SK-MEL-5 (cell line): ENCODE measurements at regions not wholly inside any gene's neighbourhood (a gene's known extent, or its start where the extent isn't known, plus 50 kb on each side); places are given as distances from the start of the nearest gene placed in this dataset.
"Not testable (repeated sequence)": the region's sequence is repeated elsewhere in the genome, so short reads cannot be mapped to it uniquely, and the experiment has no call there.

Source experiments
- DNase-seq: peaks from one replicate; pipeline ENCODE4 v3.0.0-alpha.2; 2016; ENCODE audit warnings: low read depth, low spot score
- in situ Hi-C: cut with HindIII; loops from 2 replicates; pipeline ENCODE4 v1.10.0; 2016; ENCODE audit warnings: low sequenced_read_pairs, high pct_unique_total_duplicates, low pct_unique_long_range_greater_than_20kb

DNA sequence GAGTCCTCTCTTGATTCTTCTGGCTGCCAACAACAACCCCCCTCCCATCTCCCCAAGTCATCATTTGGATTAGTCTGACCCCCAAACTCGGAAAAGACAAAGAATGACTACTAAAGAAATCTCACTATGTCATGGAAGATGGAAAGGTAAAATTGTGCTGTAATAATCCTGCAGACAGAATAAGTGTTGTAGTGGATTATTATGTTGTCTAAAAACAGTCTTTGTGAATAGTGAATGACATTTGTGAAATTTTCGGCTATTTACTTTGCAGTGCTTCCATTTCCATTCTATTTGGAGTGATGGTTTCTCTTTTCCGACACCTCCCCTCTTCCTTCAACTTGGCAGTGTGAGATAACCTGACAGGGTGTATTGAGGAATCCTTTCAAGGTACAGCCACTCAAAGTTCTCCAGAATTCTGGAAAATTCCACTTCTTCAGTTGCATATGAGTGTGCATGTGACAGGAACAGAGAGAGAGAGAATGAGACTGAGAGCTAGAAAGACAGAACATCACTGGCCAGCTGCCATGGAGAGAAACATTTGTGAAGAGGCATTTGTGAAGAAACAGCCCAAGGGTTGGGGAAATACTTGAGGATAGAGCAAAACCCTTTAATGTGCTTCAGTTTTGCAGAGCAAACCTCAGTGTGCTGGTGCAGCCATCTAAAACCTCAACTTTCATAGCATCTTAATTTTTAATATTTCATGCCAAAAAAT lies 141.9 kb upstream of the DLX2 start:
- DNase-seq = peak; percentile 38
- in situ Hi-C loops = no loop called here

DNA sequence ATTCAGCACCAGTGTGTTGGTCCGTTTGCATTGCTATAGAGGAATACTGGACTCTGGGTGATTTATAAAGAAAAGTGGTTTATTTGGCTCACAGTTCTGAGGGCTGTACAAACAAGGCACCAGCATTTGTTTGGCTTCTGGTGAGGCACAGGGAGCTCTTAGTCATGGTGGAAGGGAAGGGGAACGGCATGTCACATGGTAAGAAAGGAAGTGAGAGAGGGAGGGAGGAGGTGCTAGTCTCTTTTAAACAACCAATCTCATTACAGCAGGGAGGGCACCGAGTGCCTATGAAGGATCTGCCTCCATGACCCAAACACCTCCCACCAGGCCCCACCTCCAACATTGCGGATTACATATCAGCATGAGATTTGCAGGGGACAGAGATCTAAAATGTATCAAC lies 143.9 kb upstream of the DLX2 start:
- in situ Hi-C loops = no loop called here
- no peak for DNase-seq

DNA sequence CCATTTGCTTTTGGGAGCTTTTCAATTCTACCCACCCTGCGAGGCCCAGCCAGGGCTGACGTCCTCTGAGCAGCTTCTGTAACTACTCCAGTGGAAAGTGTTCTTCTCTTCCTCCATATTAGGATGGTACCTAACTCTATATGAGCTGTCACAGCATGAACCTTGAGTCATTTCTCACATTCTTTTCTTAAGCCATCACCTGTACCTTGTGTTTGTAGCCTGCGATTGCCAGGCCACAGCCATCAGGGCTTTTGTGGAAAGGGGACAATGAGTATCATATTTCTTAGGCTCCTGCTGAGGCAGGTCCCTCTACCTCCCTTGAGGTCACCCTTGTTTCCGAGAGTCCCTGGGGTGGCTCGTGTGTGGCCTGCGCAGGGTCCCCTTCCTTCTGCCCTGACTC lies 144.5 kb upstream of the DLX2 start:
- in situ Hi-C loops = no loop called here
- no peak for DNase-seq

DNA sequence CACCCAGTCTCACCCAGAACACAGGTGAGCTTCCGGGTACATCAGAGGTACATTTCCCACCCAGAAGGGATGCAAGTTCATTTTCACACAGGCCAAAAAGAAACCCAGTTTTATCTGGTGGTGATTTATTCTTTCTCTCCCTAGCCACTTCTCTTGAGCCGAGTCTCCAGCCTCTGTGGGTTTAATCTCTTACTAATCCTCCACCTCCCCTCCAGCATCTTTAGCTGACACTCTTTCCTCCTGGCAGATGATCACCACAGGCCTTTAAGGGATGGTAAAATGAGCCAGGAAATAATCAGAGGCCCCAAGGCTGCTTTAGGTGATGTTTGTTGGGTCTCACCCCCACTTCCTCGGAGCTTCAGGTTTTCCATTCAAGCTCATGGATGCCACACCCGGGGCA lies 145.7 kb upstream of the DLX2 start:
- in situ Hi-C loops = no loop called here
- DNase-seq = no peak

DNA sequence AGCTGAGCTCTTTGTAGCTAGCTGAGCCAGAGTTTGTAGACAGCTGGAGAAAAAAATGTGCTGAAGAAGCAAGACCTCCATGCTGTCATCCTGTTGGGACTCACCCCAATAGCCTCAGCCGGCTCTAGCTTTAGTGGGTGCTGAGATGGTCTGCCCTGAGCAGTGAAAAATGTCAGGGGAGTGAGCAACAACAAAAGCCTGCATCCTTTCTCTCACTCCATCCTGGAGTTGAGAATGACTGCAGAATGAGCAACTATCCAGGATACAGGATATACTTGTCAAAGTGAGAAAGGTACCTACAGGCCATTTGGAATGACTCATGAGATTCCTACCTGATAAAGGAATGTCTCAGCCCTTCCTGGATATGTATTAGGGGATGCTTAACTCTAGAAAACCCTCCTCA lies 146.1 kb upstream of the DLX2 start:
- no peak for DNase-seq
- in situ Hi-C loops = no loop called here

DNA sequence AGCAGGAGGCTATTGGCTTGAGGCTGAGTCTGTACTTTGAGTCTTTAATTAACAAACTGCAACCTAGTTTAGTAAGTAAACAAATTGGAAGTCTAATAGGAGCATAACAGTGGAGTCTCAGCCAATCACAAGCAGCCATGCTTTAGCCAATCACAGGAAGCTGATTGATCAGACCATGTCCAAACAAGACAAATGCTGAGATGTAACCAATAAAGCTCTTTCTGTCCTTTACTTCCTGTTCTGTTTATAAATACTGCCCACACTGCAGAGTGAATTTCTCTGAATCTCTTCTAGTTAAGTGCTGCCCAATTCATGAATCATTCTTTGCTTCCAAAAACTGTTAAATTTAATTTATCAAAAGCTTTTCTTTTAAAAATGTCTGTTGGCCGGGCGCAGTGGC lies 146.6 kb upstream of the DLX2 start:
- DNase-seq = no peak
- in situ Hi-C loops = no loop called here

DNA sequence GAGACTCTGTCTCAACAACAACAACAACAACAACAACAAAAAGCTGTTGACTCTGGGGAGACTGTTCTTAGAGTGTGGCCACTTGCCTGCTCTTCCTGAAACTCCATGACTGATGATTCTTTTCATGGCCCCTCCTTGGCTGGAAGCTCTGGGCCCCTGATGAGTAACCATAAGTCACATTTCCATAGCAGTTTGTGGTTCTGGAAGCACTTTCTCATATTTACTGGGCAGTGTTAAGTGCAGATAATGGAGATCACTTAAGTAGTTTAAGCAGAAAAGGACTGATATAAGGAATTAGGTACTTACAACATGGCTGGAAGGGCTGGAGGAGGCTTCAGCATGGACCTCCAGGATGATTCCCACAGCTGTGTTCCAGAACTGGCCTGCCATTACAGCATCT lies 147.3 kb upstream of the DLX2 start:
- no peak for DNase-seq

DNA sequence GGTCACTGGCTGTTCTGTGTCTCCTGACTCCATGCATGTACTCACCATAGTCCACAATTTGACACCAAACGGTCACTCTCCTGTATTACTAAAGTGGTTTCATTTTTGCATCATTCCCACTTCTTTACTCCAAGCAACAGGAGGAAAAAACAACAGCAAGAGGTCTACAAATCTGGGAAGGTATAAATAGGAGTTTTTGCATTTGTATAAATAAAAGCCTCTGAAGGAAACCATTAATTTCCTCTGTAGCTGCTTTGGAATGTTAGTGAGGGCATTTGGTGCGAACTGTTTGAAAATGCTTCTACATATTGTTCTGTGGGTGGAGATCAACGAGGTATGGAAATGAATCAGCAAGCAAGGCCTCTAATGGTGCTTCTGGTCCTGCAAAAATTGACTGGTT lies 148.5 kb upstream of the DLX2 start:
- no peak for DNase-seq
- in situ Hi-C loops = no loop called here

More for the DNA sequence above, 147.3 kb upstream of the DLX2 start:
- in situ Hi-C loops = no loop called here

DNA sequence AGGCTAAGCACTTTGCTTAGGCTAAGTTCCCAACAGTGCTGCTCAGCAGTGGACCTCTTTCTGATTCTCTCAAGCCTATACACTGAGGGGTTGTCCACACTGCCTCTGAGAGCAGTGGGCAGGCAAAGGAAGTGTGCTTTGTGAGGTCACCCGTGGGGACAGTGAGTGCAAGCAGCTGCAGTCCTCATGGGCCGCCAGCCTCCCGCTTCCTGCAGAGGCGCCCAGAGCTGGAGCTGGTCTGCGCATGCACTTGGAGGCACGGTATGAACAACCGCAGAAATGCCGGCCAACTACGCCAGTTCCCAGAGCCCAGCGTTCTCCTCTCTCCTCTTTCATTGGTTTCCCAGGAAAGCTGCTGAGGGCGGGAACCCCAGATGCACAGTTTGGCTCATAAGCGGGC lies 149.5 kb upstream of the DLX2 start:
- in situ Hi-C loops = no loop called here
- no peak for DNase-seq

DNA sequence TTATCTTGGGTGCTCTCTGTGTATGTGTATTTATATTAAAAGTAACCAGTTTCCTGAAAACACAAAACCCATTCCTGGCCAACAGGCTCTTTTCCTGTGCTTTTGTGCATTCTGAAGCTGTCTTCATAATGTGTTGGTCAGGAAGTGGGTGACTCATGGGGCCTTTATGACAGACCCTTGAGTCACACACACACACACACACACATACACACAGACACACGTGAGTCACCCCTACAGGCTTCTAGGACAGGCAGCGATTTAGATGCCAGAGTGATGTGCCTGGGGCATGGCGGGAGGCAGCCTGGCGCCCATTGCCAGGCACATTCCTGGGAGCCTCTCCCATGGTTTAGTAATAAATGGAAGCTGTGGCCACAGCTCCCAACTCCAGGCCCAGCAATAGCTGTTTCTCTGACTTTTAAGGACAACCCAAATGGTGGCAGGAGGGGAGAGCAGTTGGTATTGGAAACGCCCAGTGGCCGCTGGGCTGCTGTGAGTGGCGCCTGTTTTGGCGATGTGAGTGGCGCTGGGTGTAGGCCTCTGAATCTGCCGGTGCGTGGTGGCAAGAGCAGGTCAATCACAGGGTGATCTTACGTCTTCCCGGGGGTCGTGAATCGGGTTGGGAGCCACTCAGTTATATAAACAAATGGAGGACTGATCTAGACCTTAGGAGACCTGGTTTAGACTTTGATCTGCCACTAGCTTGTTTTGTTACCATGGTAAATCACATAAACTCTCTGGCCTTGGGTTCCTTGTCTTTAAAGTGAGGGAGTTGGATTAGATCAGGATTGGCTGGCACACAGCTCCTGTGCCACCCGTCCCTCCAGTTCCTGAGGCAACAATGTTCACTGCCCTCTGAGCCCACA lies 150.7 kb upstream of the DLX2 start:
- DNase-seq = peak; percentile 71

DNA sequence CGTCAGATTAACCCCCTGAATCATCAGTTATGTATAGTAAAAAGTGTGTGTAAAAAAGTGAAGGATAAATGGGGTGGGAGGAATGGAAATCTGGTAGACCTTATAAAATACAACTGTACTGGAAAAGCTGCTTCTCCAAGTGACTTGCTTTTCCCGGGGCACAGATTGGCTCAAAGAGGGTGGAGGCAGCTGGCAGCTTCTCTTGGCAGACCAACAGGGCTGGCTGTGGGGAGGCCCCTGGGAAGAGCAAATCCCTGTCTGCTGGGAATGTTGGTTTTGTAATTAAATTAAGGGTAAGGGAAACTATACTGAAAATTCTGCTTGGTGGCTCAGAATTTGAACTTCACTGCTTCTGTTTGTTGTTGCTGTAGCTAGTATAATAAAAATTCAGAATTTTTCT lies 154.2 kb upstream of the DLX2 start:
- in situ Hi-C loops = no loop called here
- no peak for DNase-seq

More for the DNA sequence above, 150.7 kb upstream of the DLX2 start:
- in situ Hi-C loops = no loop called here

DNA sequence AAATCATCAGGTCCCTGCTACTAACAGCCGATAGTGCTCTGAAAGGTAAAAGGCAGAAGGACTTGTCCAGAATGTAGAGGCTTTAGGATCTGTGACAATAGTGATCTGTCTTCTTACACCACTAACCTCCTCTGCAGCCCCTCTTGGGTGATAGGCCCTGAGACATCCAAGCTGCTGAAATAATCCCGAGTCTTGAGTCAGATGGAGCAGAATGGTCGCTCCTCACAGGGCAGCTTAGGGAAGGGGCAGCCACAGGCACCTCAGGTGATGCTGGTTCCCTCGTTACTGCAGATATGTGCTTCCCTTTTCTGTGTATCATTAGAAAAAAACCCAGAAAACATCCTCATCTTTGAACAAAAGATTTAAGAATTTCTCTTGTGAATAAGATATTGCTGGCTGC lies 157.1 kb upstream of the DLX2 start:
- in situ Hi-C loops = no loop called here
- no peak for DNase-seq

DNA sequence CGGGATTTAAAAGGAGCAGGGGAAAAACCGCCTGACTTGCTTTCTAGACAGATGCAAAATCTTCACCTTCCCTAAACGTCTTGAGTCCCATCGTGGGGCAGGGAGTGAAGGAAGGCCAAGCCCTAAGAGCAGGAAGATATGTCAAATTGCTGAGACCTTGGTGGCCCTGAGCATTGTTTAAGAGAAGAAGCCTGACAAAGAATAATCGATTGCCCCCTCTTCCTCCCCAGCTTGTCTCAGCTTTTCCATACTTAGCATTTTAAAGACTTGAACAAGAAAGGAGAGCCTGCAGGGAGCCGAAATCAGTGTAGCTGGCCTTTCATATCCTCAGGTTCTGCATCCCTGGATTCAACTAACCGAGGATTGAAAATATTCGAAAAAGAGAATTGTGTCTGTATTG lies 157.6 kb upstream of the DLX2 start:
- in situ Hi-C loops = no loop called here

DNA sequence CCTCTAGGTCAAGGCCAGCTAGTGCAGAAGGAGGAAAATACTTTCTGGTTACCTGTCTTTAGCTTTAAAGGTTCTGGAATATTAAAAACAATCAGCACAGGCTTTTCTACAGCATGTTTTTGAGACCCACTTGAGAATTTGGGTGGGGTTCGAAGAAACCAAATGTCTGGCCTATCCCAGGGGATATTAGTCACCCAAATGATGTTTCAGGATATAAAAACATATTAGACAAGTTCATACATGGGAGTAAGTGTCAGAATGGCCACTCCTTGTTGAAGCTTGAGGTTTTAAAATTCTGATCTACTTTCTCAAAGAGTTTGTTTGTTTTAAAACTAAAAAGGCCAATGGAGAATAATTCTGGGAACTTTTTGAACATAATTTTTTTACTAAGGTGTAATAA lies 158.6 kb upstream of the DLX2 start:
- no peak for DNase-seq
- in situ Hi-C loops = no loop called here

More for the DNA sequence above, 157.6 kb upstream of the DLX2 start:
- DNase-seq = no peak

DNA sequence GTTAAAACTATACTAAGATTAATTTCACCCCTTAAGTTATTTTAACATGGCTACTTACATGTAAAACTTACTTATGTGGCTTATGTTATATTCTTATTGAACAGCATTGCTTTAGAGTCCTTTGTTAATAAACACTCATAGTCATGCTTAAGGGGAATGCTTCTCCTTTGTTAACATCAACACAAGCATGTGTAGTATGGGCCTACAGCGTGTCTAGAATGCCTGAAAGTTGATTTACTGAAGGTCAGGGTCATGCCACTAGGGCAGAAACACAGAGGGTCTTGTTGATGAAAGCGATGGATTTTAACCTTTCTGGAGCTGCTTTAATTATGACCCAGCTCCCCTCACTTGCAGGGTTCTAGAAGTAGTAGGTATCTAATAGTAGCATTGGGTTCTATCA lies 159.8 kb upstream of the DLX2 start:
- no peak for DNase-seq
- in situ Hi-C loops = no loop called here

DNA sequence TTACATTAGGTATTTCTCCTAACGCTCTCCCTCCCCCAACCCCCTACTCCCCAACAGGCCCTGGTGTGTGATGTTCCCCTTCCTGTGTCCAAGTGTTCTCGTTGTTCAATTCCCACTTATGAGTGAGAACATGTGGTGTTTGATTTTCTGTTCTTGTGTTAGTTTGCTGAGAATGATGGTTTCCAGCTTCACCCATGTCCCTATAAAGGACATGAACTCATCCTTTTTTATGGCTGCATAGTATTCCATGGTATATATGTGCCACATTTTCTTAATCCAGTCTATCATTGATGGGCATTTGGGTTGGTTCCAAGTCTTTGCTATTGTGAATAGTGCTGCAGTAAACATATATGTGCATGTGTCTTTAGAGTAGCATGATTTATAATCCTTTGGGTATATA lies 162.1 kb upstream of the DLX2 start:
- DNase-seq, in situ Hi-C loops: not testable (repeated sequence)

DNA sequence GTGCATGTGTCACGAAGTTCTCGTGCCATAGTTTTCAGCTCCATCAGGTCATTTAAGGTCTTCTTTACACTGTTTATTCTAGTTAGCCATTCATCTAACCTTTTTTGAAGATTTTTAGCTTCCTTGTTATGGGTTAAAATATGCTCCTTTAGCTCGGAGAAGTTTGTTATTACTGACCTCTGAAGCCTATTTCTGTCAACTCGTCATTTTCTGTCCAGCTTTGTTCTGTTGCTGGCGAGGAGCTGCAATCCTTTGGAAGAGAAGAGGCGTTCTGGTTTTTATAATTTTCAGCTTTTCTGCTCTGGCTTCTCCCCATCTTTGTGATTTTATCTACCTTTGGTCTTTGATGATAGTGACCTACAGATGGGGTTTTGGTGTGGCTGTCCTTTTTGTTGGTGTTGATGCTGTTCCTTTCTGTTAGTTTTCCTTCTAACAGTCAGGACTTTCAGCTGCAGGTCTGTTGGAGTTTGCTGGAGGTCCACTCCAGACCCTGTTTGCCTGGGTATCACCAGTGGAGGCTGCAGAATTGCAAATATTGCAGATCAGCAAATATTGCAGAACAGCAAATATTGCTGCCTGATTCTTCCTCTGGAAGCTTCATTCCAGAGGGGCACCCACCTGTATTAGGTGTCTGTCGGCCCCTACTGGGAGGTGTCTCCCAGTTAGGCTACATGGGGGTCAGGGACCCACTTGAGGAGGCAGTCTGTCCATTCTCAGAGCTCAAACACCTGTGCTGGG lies 157.7 kb upstream of the ITGA6 start:
- in situ Hi-C loops, DNase-seq: not testable (repeated sequence)

DNA sequence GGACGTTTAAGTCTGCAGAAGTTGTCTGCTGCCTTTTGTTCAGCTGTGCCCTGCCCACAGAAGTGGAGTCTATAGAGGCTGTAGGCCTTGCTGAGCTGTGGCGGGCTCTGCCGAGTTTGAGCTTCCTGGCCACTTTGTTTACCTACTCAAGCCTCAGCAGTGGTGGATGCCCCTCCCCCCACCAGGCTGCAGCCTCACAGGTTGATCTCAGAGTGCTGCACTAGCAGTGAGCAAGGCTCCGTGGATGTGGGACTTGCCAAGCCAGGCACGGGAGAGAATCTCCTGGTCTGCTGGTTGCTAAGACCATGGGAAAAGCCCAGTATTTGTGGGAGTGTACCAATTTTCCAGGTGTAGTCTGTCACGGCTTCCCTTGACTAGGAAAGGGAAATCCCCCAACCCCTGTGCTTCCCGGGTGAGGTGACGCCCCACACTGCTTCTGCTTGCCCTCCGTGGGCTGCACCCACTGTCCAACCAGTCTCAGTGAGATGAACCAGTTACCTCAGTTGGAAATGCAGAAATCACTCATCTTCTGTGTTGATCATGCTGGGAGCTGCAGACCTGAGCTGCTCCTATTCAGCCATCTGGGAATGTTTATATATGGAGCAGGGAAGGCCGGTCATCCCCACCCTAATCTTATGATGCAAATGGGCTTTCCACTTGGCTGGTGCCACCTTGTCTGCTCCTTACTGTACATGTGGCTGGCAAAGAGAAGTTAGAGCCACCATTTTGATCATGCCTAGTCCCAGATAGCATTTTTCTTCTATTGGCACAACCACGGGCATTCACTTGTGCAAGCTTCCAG lies 156.9 kb upstream of the ITGA6 start:
- in situ Hi-C loops = no loop called here
- DNase-seq = no peak
